AG09319 (cell line): ENCODE measurements at regions not wholly inside any gene's neighbourhood (a gene's known extent, or its start where the extent isn't known, plus 50 kb on each side); places are given as distances from the start of the nearest gene placed in this dataset.

Experiments
- DNase-seq: peaks from one replicate; pipeline ENCODE4 v3.0.0-alpha.2; 2010; ENCODE audit warnings: low read depth; ENCODE audit errors: extremely low read depth
- TF ChIP-seq, protein P1 (sequence below): IDR thresholded peaks from 2 replicates; pipeline ENCODE4 v1.5.1; 2011; ENCODE audit warnings: low read depth, mild to moderate bottlenecking, inconsistent platforms, low read length, moderate library complexity

DNA sequence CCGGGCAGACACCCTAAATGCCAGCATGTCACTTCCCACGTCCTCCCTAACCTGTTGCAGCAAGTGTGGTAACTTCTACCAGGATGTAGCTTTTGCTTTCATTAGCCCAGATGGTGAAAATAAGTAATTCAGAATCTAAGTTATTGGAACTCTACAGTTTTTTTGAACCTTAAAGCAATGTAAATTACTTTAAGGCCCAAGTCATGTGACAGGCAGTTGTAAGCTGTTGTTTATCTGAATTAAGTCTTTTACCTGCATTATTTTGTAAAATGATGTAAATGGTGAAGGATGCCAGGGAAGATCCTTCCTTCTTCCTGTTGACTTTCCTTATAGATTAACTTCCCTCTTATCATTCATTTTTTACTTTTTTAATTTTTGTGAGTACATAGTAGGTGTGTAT, 670.2 kb downstream of the SEMA5A start:
- no peak for DNase-seq
- TF ChIP-seq, protein P1, sequence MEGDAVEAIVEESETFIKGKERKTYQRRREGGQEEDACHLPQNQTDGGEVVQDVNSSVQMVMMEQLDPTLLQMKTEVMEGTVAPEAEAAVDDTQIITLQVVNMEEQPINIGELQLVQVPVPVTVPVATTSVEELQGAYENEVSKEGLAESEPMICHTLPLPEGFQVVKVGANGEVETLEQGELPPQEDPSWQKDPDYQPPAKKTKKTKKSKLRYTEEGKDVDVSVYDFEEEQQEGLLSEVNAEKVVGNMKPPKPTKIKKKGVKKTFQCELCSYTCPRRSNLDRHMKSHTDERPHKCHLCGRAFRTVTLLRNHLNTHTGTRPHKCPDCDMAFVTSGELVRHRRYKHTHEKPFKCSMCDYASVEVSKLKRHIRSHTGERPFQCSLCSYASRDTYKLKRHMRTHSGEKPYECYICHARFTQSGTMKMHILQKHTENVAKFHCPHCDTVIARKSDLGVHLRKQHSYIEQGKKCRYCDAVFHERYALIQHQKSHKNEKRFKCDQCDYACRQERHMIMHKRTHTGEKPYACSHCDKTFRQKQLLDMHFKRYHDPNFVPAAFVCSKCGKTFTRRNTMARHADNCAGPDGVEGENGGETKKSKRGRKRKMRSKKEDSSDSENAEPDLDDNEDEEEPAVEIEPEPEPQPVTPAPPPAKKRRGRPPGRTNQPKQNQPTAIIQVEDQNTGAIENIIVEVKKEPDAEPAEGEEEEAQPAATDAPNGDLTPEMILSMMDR: no peak

DNA sequence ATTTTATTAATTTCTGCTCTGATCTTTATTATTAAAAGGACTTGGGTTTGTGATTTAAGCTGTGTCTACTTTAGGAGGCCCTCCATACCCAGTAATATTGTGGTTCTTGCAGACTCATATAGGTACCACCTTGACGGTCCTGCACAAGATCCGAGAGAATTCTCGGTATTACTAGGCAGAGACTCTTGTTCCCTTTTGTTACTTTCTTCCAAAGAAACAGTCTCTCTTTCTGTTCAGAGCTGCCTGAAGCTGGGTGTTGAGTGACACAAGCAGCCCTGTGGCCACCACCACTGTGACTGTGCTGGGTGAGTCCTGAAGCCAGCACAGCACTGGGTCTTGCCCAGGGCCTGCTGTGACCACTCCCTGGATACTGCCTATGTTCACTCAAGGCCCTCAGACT, 666.6 kb downstream of the SEMA5A start:
- TF ChIP-seq, protein P1: no peak
- DNase-seq: no peak

DNA sequence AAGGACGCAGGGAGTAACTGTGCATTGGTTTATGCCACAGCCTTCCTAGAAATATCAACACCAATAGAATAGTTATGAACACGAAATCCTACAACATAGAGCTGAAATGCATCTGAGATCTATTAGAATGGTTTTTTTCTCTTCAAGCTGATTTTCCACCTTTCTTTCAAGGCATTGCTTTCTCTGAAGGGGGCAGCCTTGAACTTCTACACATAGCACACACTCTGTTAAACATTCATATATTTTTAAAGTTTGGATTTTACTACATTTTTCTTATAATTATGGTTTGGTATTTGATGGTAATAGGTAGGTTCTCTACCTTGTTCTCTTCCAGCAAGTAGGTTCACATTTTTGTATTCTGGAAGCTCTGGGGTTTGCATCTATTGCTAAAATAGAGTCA, 661.8 kb downstream of the SEMA5A start:
- no peak for DNase-seq
- TF ChIP-seq, protein P1: peak; percentile 8

DNA sequence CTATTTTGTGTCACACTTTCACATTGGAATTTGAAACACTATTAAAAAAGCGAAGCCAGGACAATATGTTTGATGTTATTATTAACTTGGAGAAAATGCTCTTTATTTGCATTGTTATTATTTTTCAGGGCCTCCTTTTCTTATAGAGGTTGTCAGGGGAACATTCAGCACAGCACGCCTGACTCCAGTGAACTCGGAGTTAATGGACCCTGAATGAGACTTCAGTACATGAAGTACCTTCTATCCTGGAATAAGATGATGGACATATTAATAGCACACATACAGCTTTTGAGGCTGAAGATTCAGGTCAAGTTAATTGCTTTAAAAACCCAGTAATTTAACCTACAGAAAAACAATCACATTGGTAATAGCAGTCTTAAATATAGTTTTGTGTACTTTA, 652.9 kb downstream of the SEMA5A start:
- TF ChIP-seq, protein P1: no peak
- DNase-seq: no peak

DNA sequence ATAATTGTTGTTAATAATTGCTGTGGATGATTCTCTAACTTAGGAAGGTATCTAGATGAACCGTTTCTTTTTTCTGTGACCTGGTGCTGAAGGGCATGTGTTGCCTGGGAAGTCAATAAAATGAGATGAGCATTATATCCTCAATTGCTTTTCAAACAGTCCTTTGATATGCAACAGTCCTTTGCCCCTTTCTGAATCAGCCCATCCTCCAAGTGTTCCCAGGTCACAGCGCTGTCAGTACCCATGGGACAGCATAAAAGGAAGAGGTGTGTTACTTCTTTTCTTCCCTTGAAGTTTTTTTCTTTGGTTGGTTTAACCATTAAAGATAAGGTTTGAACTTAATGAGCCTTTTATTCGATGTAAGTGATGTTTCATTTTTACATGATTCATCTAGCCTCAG, 651.8 kb downstream of the SEMA5A start:
- TF ChIP-seq, protein P1: no peak
- no peak for DNase-seq

DNA sequence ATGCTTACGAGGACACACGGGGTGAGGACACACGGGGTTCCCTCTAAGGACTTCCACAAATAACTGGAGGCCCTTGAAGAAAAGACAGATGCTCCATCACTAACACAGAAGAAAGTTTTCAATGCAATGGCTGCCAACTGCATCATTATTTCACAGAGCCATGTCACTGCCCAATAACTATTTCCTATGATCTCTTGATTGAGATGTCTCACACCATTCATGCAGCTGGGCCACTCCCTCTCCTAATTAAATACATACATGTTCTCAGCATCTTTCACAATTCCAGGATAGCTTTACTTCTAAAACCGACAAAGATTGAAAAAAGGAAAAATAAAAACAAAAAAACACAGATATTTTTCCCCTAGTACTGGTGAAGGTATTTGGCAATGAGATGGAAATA, 650.8 kb downstream of the SEMA5A start:
- TF ChIP-seq, protein P1: no peak
- no peak for DNase-seq

DNA sequence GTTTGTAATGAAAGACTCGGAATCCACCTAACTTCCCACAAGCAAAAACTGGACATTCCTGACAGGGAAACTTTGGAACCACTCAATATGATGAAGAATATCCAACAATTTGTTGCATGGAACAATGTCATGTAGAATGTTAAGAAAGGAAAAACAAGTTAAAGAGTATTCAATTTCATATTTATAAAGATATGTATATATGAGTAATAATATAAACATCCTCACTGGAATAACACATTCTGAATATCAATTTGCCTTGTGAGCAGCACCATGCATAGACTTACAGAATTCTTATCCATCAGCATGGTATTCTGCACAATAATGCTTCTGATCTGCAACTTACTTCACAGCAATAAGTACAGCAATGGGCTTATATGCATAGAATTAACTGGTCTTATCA, 650.3 kb downstream of the SEMA5A start:
- TF ChIP-seq, protein P1: no peak
- no peak for DNase-seq
